NCI-H1436 (cell line): ENCODE measurements at regions not wholly inside any gene's neighbourhood (a gene's known extent, or its start where the extent isn't known, plus 50 kb on each side); places are given as distances from the start of the nearest gene placed in this dataset.
"Not testable (repeated sequence)": the region's sequence is repeated elsewhere in the genome, so short reads cannot be mapped to it uniquely, and the experiment has no call there.

ENCODE experiments used
- DNase-seq: peaks from one replicate; lab custom pipeline; 2025; lab: John Stamatoyannopoulos, UW

DNA sequence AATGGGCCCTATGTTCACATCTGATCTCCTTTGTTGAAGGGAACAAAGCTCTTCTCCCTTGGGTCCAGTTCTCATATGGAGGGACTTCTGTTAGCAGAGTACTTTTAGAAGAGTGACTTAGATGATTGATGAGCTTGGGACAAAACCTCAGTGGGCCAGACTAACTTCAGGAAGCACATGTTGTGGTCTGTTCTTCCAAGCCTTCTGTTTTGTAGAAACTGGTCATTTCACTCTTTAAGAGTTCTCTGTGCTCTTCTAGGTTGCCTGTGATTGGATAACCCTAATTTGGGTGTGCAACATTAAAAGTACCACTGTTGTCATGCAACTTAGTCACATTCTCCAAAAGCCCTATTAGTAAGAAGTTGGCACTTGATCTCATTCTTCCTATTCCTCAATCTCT, 183.5 kb upstream of the ACO1 start:
- no peak for DNase-seq

GRCh38 chr9:32209164-32209563, 175.3 kb upstream of the ACO1 start:
- DNase-seq: not testable (repeated sequence)

DNA sequence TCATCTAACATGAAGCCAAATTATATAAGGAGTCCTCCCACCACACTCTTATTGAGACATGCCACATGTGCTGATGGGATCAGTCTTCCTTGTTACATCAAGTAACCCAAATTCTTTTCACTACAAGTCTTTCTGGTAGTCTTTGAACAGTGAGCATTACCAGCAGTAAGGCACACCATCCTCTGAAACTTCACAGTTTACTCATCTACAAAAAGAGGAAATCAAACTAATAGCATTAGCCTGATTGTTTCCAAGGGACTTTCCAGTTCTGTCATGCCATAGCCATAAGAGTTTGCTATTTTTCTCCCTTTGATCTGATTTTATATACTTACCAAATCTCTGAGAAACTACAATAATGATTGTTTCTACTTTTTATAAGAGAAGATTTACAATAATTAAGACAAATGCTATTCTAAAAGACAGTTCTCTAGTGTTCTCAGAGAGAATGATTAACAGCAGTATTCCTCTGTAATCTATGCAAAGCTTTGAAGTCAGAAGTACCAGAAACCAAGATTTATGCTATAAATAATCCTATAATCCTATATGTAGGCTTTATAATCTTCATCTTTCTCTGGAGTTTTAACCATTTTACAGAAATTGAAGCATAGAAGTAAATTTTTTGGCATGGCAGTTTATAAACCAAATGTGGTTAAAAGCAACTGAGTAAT, 166.2 kb upstream of the ACO1 start:
- DNase-seq: no peak

DNA sequence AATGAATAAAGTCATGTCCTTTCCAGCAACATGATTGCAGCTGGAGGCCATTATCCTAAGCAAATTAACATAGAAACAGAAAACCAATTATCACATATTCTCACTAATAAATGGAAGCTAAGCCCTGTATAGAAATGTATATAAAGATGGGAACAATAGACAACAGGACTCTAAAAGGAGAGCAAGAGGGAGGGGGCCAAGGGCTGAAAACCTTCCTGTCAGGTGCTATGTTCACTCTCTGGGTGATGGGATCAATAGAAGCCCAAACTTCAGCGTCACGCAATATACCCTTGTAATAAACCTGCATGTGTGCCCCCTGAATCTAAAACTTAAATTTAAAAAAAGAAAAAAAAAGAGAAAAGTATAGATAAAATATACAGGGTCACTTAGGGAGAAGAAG, 163.7 kb upstream of the ACO1 start:
- DNase-seq: no peak

DNA sequence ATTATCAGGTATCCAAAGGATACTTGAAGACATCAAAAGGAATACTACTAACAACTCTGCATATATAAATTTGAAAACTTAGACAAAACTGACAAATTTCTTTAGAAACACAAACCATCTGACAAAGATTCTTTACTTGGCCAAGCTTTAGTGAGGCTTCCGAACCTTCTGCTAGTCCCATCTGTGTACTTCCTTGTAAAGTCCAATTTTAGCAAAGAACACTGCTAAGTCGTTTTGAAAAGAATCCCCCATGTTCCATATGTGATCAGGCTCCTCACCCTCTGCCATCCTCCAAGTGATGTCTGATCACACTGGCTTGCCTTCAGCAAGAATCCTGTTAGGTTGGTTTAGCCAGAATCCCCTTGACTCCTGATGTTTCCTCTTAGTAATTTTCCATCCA, 150.0 kb upstream of the ACO1 start:
- DNase-seq: no peak

GRCh38 chr9:32247168-32247567, 137.3 kb upstream of the ACO1 start:
- DNase-seq: no peak

GRCh38 chr9:32248189-32248712, 136.2 kb upstream of the ACO1 start:
- DNase-seq: no peak

GRCh38 chr9:32251539-32251938, 132.9 kb upstream of the ACO1 start:
- DNase-seq: peak; percentile 63

DNA sequence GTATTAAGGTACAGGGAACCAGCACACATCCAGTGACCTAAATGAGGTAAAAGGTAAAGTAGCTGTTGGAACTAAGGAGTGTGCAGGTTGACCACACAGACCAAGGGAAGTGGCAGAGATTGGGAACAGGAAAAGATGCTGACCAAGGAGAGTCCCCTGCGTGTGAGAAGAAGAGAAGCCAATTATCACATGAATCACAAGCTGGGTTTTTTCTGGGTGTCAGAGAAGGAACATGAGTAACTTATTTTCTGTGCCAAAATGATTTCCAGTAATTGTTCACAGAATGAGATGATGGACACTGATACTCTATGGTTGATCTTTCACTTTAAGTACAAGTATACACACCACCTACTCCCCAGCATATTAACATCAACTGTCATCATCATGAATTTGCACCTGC, 130.7 kb upstream of the ACO1 start:
- no peak for DNase-seq

GRCh38 chr9:32255026-32255425, 129.4 kb upstream of the ACO1 start:
- DNase-seq: no peak

GRCh38 chr9:32258482-32258881, 126.0 kb upstream of the ACO1 start:
- DNase-seq: no peak

GRCh38 chr9:32260151-32260862, 124.1 kb upstream of the ACO1 start:
- no peak for DNase-seq

GRCh38 chr9:32264170-32264864, 120.1 kb upstream of the ACO1 start:
- peak; percentile 7 for DNase-seq

GRCh38 chr9:32265037-32265436, 119.4 kb upstream of the ACO1 start:
- no peak for DNase-seq

DNA sequence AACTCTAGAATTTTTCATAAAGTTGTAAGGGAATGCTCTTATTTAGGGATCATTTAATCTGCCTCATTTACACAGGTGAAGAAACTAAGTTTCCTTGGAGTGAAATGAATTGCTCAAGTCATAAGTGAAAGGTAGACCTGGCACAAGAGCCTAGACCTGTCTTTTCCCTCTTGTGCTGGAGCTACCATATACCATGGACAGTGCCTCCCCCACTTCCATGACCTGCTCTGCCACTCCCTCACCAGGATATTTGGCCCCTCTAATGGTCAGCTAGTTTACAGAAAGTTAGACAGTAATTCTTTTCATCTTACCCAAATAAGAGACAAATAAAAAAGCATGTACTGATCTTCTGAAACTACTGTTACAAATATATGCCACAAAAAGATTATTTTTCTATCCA, 105.5 kb upstream of the ACO1 start:
- no peak for DNase-seq

DNA sequence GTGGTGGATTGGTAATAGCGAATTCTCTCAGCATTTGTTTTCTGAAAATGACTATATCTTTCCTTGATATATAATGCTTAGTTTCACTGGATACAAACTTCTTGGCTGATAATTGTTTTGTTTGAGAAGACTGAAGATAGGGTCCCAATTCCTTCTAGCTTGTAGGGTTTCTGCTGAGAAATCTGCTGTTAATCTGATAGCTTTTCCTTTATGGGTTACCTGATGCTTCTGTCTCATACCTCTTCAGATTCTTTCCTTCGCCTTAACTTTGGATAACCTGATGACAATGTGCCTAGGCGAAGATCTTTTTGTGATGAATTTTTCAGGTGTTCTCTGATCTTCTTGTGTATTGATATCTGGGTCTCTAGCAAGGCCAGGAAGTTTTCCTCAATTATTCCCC, 94.7 kb upstream of the ACO1 start:
- no peak for DNase-seq

- DNase-seq: no peak
Measured at GRCh38 chr9:32291370-32291769, 93.1 kb upstream of the ACO1 start.

GRCh38 chr9:32292611-32293010, 91.8 kb upstream of the ACO1 start:
- no peak for DNase-seq

DNA sequence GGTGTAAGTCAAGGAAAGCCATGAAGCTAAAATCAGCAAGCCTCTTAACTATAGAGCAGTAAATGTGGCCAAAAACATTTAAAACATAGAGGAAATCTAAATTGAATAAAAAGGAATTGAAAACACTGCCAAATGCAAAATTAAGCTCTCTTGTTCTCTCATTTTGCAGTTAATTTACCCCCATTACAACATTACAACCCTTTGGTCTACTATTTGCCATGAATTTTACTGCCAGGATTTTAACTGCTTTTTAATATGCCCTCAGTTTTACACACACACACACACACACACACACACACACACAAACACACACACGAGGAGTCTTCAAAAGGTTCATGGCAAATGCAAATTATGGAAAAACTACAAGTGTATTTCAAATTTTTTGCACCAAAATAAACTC, 91.4 kb upstream of the ACO1 start:
- DNase-seq: no peak

DNA sequence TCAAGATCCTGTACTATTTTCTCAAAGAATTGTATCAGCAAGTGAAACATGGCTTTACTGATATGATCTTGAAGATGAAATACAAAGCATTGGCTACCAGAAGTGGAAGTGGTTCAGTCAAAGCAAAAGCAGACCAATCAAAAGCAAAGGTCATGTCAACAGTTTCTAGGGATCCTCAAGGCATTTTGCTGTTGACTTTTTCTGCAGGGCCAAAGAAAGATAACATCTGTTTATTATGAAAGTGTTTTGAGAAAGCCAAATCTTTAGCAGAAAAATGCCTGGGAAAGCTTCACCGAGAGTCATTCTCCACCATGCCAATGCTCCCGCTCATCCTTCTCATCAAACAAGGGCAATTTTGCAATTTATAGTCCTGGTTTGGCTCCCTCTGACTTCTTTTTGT, 90.3 kb upstream of the ACO1 start:
- no peak for DNase-seq

GRCh38 chr9:32300373-32300772, 84.1 kb upstream of the ACO1 start:
- DNase-seq: no peak

GRCh38 chr9:32304495-32304894, 79.9 kb upstream of the ACO1 start:
- DNase-seq: no peak

DNA sequence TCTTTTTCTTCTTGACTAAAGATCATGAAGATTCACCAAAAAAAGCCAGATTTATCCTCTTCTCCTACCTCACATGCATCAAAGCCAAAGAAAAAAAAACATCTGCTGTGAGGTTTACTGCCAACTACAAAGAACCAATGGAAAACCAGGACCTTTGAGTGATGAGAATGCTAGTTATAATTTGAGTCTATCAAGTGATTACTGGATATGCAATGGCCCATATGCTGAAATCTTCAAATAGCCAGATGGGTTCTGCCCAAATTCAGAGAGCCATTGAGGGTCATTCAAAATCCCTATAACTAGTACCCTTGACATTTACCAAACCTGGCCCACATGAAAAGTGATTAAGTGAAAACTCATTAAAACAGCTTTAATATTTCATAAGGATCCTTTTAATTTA, 78.4 kb upstream of the ACO1 start:
- no peak for DNase-seq
